GM06990 (cell line): ENCODE measurements at regions not wholly inside any gene's neighbourhood (a gene's known extent, or its start where the extent isn't known, plus 50 kb on each side); places are given as distances from the start of the nearest gene placed in this dataset.

ENCODE experiments used
- DNase-seq: peaks from one replicate; pipeline ENCODE4 v3.0.0-alpha.2; 2011; ENCODE audit not compliant: insufficient read length; ENCODE audit errors: extremely low read depth
- H3K27me3 ChIP-seq: replicated peaks from 2 replicates; pipeline ENCODE4 v1.6.0; 2011; ENCODE audit warnings: low read length; ENCODE audit not compliant: control insufficient read depth, insufficient read depth
- H3K36me3 ChIP-seq: 2 replicates; pipeline ENCODE4 v1.5.1; 2011; ENCODE audit warnings: low read length; ENCODE audit not compliant: control insufficient read depth, insufficient read depth
- H3K4me3 ChIP-seq: replicated peaks from 2 replicates; pipeline ENCODE4 v1.5.1; 2011; ENCODE audit warnings: low read depth, mild to moderate bottlenecking, control low read depth, low read length
- TF ChIP-seq, protein P1 (sequence below): IDR thresholded peaks from 2 replicates; pipeline ENCODE4 v1.5.1; 2011; ENCODE audit warnings: low read length, control low read depth, mild to moderate bottlenecking, inconsistent platforms; ENCODE audit not compliant: insufficient read depth, poor library complexity, severe bottlenecking

DNA sequence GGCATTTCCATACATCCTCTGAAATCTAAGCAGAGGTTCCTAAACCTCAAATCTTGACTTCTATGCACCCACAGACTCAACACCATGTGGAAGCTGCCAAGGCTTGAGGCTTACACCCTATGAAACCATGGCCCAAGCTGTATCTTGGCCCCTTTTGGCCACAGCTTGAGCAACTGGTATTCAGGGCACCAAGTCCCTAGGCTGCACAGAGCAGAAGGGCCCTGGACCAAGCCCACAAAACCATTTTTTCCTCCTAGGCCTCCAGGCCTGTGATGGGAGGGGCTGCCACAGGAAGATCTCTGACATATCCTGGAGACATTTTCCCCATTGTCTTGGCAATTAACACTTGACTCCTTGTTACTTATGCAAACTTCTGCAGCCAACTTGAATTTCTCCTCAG, 54.4 kb upstream of the IL12A start:
- no peaks in the 10 kb centered on the region for H3K27me3 ChIP-seq
- no peaks in the 10 kb centered on the region for H3K36me3 ChIP-seq
- TF ChIP-seq, protein P1, sequence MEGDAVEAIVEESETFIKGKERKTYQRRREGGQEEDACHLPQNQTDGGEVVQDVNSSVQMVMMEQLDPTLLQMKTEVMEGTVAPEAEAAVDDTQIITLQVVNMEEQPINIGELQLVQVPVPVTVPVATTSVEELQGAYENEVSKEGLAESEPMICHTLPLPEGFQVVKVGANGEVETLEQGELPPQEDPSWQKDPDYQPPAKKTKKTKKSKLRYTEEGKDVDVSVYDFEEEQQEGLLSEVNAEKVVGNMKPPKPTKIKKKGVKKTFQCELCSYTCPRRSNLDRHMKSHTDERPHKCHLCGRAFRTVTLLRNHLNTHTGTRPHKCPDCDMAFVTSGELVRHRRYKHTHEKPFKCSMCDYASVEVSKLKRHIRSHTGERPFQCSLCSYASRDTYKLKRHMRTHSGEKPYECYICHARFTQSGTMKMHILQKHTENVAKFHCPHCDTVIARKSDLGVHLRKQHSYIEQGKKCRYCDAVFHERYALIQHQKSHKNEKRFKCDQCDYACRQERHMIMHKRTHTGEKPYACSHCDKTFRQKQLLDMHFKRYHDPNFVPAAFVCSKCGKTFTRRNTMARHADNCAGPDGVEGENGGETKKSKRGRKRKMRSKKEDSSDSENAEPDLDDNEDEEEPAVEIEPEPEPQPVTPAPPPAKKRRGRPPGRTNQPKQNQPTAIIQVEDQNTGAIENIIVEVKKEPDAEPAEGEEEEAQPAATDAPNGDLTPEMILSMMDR = no peak
- DNase-seq = no peak
- no peak overlapping the region for H3K4me3 ChIP-seq

DNA sequence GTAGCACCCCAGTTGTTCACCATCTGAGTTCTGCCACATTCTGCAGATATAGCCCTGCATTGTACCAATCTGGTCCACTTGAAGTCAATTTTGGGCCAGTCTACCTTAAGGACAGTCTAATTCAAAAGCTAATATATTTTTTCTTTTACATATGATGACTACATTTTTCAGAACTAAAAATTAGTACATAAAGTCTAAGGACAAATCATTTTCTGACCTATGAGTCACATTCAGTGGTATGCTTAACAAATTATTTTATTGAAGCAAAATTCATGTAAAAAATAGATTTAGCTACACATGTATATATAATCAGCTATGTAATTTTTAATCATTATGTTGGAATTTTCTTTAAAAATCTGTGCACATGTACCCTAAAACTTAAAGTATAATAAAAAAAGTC, 52.1 kb upstream of the IL12A start:
- Histone ChIP-seq H3K27me3 (no peaks in the 10 kb centered on the region), H3K36me3 (no peaks in the 10 kb centered on the region), H3K4me3 (no peak overlapping the region)
- TF ChIP-seq, protein P1 = no peak
- DNase-seq = no peak

DNA sequence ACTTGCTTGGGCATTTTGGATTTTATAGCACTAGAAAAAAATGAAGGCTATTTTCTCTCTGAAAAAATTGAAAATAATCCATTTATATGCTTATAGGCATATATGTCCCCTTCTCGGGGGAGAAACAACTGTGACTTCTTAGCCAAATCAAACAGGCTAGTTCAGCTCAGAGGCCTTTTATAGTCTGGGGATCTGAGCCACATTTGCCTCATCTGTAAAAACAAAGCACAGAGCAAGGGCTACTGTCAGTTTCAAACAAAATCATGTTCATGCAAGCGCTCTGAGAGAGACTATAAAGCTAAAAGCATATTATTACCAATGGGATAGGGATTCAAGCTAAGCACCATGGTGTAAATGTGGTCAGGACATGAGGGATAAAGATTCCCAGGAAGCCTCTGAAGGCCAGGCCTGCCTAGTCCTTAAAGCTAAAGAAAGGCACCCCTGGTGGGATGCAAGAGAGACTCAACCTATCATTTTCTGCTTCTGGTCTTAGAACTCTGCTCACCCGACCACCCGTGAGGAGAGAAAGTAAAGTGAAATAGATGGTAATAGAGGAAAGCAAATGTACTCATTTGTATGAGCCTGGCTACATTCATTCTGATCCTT, 51.0 kb upstream of the IL12A start:
- no peaks in the 10 kb centered on the region for H3K27me3 ChIP-seq
- no peaks in the 10 kb centered on the region for H3K36me3 ChIP-seq
- TF ChIP-seq, protein P1 = no peak
- no peak overlapping the region for H3K4me3 ChIP-seq
- DNase-seq = no peak

DNA sequence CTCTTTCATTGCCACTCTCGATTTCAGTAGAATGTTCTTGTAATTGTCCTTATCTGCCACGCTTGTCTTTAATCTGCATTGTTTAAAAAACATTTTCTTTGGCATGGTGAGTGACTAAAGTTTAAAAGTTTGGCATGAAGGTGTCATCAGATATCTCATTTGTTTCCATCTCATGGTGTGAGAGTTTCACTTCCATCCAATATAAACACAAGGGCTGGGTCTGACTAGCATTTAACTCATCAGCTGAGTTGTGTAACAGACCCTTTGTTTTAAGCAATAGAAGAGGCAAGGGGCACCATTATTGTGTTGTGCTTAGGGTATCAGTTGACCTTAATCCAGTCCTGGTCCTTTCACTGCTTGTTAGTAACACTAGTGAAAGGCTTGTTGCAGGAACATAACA, 49.9 kb upstream of the IL12A start:
- no peak for DNase-seq
- Histone ChIP-seq H3K36me3 (no peaks in the 10 kb centered on the region), H3K4me3 (no peak overlapping the region), H3K27me3 (no peaks in the 10 kb centered on the region)
- TF ChIP-seq, protein P1 = no peak
